ENCODE measurements at regions not wholly inside any gene's neighbourhood (a gene's known extent, or its start where the extent isn't known, plus 50 kb on each side); places are given as distances from the start of the nearest gene placed in this dataset.

DNA sequence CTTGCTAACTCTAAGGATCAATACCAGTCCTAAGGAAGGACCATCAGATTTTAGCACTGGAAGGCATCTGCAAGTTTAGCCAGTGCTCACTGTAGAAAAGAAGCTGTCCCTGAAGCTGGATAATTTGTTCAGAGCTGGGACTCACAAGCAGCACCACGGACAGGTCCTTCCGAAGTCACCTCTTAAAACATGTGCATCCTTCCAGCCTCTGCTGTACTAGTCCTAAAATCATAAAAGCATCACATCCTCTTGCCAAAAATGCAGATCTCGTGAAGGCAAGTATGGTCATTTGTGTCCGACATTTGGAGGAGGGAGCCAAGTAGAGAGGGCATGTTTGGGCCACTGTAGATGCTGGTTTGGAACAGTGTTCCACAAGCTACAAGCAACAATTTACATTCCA, 506.9 kb downstream of the RBFOX1 start:
- TF ChIP-seq CTCF (conservative IDR thresholded peaks at IDR 0.05 in 1 of 2, IDR thresholded peaks at IDR 0.05 in 1 of 2; ENCODE audit: extremely low read depth in 1 of 2, insufficient read depth in 1 of 2, low read depth in 1 of 2, low read length in 2 of 2): no peak
- TF ChIP-seq EZH2 (IDR thresholded peaks at IDR 0.05; ENCODE audit: borderline replicate concordance, low read length): no peak
